Ishikawa (cell line): ENCODE measurements at regions not wholly inside any gene's neighbourhood (a gene's known extent, or its start where the extent isn't known, plus 50 kb on each side); places are given as distances from the start of the nearest gene placed in this dataset.

Experiments used
- CEBPB ChIP-seq: IDR thresholded peaks from 2 replicates; pipeline ENCODE4 v1.6.1; 2012
- CREB1 ChIP-seq: IDR thresholded peaks from 2 replicates; pipeline ENCODE4 v1.6.1; 2012; ENCODE audit warnings: low read depth
- EGR1 ChIP-seq: IDR thresholded peaks from 2 replicates; pipeline ENCODE4 v1.6.1; 2012
- EP300 ChIP-seq: IDR thresholded peaks from 2 replicates; pipeline ENCODE4 v1.6.1; 2012; ENCODE audit warnings: borderline replicate concordance
- FOXM1 ChIP-seq: IDR thresholded peaks from 2 replicates; pipeline ENCODE4 v1.6.1; 2012; ENCODE audit warnings: low read depth, borderline replicate concordance
- REST ChIP-seq: IDR thresholded peaks from 2 replicates; pipeline ENCODE4 v1.6.1; 2012; ENCODE audit warnings: low read depth, mild to moderate bottlenecking
- TCF12 ChIP-seq: IDR thresholded peaks from 2 replicates; pipeline ENCODE4 v1.6.1; 2012; ENCODE audit warnings: low read depth
- YY1 ChIP-seq: IDR thresholded peaks from 2 replicates; pipeline ENCODE4 v1.6.1; 2012; ENCODE audit warnings: low read depth

- TF ChIP-seq CREB1 (no peak), YY1 (no peak), REST (no peak), TCF12 (no peak), EP300 (no peak), CEBPB (no peak), EGR1 (no peak), FOXM1 (no peak)
These were observed 160.6 kb upstream of the ARHGEF26 start for GRCh38 chr3:153960458-153961074.
